ENCODE measurements at regions not wholly inside any gene's neighbourhood (a gene's known extent, or its start where the extent isn't known, plus 50 kb on each side); places are given as distances from the start of the nearest gene placed in this dataset.

DNA sequence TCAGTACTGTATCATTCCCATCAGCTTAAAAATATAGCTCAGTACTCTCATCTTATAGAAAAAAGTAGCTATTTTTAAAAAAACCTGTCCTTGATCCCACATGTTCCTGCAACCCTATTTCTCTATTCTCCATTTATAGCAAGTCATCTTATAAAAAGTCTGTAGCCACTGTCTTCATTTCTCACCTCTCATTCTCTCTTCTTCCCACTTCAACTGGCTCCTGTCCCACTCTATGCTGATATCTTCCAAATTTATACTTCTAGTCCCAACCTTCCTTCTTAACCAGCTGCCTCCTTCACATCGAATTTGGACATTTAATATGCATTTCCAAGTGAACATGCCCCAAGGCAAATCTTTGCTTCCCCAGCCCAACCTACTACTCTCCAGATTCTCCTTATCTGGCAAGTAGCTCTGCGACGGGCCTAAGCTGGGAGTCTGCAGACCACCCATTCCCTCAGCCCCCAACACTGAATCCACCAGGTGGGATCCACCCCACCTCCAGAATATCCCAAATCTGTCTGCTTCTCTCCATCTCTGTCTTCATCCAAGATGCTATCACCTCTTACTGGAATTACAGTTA lies 52.0 kb upstream of the TANC2 start:
- DNase-seq (ENCODE audit: low spot score): no peak

DNA sequence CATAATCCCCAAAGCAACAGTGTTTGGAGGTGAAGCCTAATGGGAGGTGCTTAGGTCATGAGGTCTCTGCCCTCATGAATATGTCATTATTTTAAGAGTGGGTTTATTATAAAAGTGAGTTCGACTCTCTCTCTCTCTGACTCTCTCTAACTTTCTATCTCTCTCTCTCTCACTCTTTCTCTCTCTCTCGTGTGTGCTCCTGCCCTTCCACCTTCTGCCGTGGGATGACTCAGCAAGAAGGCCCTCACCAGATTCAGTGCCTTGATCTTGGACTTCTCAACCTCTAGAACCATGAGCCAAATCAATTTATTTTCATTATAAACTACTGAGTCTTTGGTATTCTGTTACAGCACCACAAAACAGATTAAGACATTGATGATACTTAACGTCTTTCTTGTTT lies 53.7 kb upstream of the TANC2 start:
- no peak for DNase-seq (ENCODE audit: low spot score)

DNA sequence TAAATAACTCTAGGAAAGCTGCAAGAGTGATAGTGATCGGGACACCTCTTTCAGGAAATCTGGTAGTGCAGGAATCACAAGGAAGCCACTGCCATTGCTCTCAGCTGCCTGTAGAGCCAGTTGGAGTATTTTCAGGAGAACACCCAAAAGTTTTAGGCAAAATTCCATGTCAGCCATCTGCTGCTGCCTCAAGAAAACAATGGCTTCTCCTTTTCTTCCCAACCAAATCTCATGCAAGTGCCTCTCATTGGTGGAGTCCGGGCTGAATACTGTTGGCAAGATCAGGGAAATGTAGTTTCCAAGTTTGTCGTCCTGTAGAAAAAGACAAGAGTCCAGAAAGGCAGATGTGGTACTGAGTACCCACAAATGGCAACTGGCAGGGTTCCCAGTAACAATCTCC lies 54.9 kb upstream of the TANC2 start:
- DNase-seq (ENCODE audit: low spot score): no peak

DNA sequence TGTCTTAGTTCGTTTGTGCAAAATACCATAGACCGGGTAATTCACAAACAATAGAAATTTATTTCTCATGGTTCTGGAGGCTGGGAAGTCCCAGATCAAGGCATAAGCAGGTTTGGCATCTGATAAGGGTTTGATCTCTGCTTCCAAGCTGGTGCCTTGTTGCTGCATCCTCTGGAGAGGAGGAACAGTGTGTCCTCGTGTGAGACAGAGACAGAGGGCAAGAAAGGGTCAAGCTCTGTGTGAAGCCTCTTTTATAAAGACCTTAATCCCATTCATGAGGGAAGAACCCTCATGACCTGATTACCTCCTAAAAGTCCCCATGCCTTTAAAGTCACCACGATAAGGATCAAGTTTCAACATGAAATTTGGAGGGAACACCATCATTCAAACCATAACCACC lies 55.8 kb upstream of the TANC2 start:
- no peak for DNase-seq (ENCODE audit: low spot score)

DNA sequence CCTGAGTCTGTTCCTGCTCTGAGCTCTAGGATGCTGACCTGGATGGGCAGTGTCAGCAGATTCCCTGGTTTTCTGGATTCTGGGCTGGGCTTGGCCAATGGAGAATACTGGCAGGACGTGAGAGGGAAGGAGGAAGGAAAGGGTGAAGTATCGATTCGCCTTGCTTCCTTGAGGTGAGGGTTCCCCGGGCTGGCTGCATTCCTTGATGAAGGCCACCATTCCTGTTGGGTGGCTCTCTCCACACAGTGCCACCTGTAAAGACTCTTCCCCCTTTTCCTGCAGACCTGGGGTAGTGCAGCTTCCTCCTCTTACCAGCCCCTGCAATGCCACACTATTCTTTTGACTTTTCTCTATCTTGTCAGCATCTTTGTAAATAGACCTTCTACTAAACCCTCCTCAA lies 58.1 kb upstream of the TANC2 start:
- no peak for DNase-seq (ENCODE audit: low spot score)

GRCh38 chr17:62906881-62907280 lies 59.2 kb upstream of the TANC2 start:
- no peak for DNase-seq (ENCODE audit: low spot score)

- DNase-seq (ENCODE audit: low spot score): no peak
Observed at GRCh38 chr17:62905233-62905632, 60.8 kb upstream of the TANC2 start.

- DNase-seq (ENCODE audit: low spot score): no peak
Observed at GRCh38 chr17:62902531-62903220, 63.4 kb upstream of the TANC2 start.

DNA sequence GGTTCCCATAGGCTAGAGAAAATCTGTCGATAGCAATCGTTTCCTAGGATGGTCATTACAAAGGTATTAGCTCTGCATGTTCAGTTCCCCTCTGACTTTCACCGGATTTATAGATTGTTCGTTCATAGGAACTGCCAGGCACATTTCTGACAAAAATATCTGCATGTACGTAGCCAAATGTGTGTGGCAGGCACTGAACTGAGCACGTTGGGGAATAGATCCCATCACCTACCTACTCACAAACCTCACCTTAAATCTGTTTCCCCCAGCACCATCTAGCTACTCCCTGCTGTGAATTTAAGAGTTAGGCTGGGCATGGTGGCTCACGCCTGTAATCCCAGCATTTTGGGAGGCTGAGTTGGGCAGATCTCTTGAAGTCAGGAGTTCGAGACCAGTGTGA lies 64.5 kb upstream of the TANC2 start:
- no peak for DNase-seq (ENCODE audit: low spot score)

DNA sequence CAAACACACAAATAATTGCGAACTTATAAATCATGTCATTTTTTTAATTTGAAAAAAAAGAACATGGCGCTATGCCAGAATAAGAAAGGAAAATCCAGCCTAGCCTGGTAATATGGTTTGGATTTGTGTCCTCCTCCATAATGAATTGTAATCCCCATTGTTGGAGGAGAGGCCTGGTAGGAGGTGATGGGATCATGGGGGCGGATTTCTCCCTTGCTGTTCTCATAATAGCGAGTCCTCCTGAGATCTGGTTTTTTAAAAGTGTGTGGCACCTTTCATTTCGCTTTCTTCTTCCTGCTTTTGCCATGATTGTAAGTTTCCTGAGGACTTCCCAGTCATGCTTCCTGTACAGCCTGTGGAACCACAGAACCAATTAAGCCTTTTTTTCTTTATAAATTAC lies 65.9 kb upstream of the TANC2 start:
- no peak for DNase-seq (ENCODE audit: low spot score)

GRCh38 chr17:62899361-62899760 lies 66.7 kb upstream of the TANC2 start:
- DNase-seq (ENCODE audit: low spot score): no peak

DNA sequence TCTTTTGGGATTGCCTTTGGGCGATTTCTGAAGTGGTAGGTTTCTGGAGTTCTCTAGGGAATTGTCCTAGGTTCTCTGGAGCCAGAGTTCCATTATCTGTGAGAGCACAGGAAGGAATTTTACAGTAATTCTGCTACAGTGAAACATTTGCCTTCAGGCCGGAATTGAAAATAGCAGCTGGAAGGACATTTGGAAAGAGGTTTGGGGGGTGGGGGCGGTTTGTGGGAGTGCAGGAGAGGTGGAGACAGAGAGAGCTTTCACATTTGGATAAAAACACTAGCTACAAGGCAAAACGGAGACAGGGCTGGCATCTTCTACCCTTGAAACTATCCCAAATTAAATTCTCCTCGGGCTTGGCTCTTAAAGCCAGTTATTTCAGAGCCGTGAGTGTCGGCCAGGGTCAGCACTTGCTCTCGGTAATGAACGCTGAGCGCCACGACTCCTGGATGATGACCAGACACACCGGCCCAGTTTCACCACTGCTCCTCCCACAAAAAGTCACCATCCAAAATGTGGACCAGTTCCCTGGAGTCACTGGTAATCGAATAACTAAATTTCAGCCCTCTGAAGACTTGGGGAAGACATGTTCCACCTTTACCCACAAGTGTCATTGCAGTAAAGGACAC lies 67.7 kb upstream of the TANC2 start:
- DNase-seq (ENCODE audit: low spot score): no peak

GRCh38 chr17:62897706-62898105 lies 68.3 kb upstream of the TANC2 start:
- DNase-seq (ENCODE audit: low spot score): no peak

DNA sequence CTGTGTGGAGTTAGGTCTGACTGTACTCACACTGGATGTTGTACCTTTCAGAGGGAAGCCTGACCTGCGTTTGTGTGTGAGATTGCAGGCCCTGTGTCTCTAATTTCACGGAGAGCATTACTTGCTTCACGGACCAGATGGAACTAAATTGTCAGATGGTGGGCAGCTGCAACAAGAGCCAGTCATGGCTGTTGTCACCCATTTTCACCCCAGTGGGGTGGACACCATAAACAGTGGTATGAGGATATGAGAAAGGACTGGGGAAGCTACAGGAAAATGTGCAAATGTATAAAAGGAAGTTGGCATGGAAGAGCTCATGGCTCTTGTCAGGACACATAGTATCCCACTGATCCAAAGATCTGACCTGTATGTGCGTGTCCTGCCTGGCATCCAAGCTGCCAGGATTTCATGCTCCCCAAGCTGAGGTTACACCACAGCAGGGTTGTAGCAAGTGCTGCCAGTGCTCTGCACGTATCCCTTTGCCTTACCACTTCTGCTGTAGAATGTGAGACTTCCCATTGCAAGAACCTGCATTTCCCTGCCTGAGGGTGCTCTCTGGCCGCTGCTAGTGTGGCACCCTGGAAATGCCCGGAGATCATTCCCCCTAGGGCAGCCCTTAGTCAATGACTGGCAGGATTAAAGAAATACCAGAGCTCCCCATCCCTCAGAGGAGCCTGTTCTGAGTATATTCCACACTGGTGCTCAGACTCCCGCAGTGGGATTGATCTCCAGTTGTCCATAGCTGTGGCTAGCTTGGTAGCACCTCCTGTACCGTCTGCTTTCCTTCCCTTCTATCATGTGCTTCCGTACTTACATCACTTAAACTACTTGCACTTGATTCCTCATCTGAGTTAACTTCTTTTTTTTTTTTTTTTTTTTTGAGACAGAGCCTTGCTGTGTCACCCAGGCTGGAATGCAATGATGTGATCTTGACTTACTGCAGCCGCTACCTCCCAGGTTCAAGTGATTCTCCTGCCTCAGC lies 70.4 kb upstream of the TANC2 start:
- no peak for DNase-seq (ENCODE audit: low spot score)

- DNase-seq (ENCODE audit: low spot score): peak; percentile 55
Observed at GRCh38 chr17:62892870-62893338, 73.1 kb upstream of the TANC2 start.

DNA sequence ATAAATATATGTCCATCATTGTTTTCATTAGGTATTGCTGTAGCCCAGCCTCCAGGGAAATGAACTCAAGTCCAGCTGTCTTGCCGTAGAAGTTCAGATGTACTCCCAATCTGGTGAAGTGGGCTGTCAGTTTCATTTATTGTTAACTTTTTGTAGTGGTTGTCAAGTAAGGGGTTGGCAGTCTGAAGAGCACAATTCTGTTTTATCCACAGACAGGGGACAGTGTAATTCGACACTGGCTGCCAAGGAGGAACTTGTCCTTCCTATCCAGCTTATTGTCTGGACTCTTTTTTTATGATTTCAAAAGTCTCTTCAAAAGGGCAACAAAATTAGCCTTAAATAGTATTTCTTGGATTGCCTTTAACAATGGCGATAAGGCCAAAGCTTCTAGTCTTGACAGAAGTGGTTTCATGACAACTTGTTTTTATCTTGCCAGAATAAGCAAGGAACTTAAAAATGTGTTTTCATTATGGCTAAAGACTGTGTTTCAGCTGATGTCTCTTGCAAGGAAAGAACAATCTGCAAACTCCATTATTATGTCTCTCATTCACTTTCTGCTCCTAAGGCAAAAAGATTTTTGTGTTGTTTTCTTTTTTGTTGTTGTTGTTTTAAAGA lies 73.9 kb upstream of the TANC2 start:
- DNase-seq (ENCODE audit: low spot score): no peak

GRCh38 chr17:62891659-62892058 lies 74.4 kb upstream of the TANC2 start:
- DNase-seq (ENCODE audit: low spot score): no peak

GRCh38 chr17:62888765-62889164 lies 77.3 kb upstream of the TANC2 start:
- DNase-seq (ENCODE audit: low spot score): no peak

DNA sequence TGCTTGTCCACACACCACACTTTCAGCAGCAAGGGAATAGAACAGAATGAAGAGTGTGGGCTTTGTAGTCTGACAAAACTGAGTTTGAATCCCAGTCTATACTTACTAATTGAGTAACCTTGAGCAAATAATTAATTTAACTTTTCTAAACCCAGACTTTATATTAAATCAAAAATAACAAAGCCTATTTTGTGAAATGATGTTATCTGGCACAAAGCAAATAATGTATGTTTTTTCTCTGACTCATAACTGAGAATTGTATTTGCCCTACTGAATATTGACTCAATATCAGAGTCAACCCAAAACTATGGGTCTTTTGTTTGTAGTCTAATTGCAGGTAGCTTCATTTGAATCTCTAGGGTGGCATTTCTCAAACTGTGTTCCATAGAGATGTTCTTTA lies 77.9 kb upstream of the TANC2 start:
- DNase-seq (ENCODE audit: low spot score): no peak

DNA sequence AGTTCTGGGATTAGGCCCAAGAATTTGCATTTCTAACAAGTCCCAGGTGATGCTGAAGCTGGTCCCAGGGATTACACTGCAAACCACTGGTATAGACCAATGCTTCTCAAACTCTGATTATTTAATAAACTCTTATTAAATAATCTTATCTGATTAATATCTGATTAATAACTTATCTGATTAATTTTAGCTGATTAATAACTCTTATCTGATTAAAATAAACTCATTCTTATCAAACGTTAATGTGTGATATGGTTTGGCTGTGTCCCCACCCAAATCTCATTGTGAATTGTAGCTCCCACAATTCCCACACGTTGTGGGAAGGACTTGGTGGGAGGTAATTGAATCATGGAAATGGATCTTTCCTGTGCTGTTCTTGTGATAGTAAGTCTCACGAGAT lies 78.6 kb upstream of the TANC2 start:
- no peak for DNase-seq (ENCODE audit: low spot score)

DNA sequence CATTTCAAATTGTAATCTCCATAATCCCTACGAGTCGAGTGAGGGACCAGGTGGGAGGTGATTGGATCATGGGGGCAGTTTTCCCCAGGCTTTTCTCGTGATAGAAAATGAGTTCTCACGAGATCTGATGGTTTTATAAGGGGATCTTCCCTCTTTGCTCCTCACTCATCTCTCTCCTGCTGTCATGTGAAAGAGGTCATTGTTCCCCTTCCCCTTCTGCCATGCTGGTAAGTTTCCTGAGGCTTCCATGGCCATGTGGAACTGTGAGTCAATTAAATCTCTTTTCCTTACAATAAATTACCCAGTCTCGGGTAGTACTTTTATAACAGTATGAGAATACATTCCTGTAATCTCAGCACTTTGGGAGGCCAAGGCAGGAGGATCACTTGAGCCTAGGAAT lies 76.7 kb upstream of the MARCHF10 start:
- no peak for DNase-seq (ENCODE audit: low spot score)

- DNase-seq (ENCODE audit: low spot score): peak; percentile 8
Observed at GRCh38 chr17:62882878-62883277, 74.8 kb upstream of the MARCHF10 start.

Data from activated CD4-positive, alpha-beta T cell treated with anti-CD3 and anti-CD28 coated beads, Interleukin-2, Interleukin-4, amounts not matched to agents 100 ng/mL and 50 ng/mL, durations not matched to agents 16 hours and 8 hours (primary cell).